HL-60 (cell line): ENCODE measurements at regions not wholly inside any gene's neighbourhood (a gene's known extent, or its start where the extent isn't known, plus 50 kb on each side); places are given as distances from the start of the nearest gene placed in this dataset.

Experiments
- DNase-seq, 2 experiments: peaks; one replicate each; pipeline ENCODE4 v3.0.0-alpha.2; 2010 to 2020; ENCODE audit warnings: low read depth in 1 of 2, low spot score in 1 of 2
- H3K27ac ChIP-seq: fragments of 250-450 bp; sonication (Bioruptor Pico); replicated peaks from 2 replicates; pipeline ENCODE4 v1.5.1; 2020; ENCODE audit warnings: mild to moderate bottlenecking, moderate library complexity
- H3K27me3 ChIP-seq: fragments of 250-450 bp; sonication (Bioruptor Pico); 2 replicates; pipeline ENCODE4 v1.5.1; 2021; ENCODE audit warnings: mild to moderate bottlenecking, moderate library complexity; ENCODE audit not compliant: insufficient read depth, poor library complexity, severe bottlenecking
- H3K4me3 ChIP-seq: replicated peaks from 2 replicates; pipeline ENCODE4 v1.5.1; 2011; ENCODE audit warnings: mild to moderate bottlenecking, control low read depth, low read length; ENCODE audit not compliant: insufficient read depth
- GABPA ChIP-seq: IDR thresholded peaks from 2 replicates; pipeline ENCODE4 v1.6.1; 2012; ENCODE audit warnings: low read depth
- POLR2AphosphoS5 ChIP-seq: IDR thresholded peaks from 2 replicates; pipeline ENCODE4 v1.6.1; 2012; ENCODE audit warnings: low read depth
- SPI1 ChIP-seq: IDR thresholded peaks from 2 replicates; pipeline ENCODE4 v1.6.1; 2012; ENCODE audit warnings: low read depth, mild to moderate bottlenecking, borderline replicate concordance
- TF ChIP-seq, protein P1 (sequence below): IDR thresholded peaks from 2 replicates; pipeline ENCODE4 v1.6.1; 2012; ENCODE audit warnings: low read depth; ENCODE audit not compliant: insufficient replicate concordance
- TF ChIP-seq, protein P2 (sequence below): IDR thresholded peaks from one replicate; pipeline ENCODE4 v1.5.1; 2011; ENCODE audit warnings: low read length, control low read depth, inconsistent platforms; ENCODE audit not compliant: insufficient read depth

DNA sequence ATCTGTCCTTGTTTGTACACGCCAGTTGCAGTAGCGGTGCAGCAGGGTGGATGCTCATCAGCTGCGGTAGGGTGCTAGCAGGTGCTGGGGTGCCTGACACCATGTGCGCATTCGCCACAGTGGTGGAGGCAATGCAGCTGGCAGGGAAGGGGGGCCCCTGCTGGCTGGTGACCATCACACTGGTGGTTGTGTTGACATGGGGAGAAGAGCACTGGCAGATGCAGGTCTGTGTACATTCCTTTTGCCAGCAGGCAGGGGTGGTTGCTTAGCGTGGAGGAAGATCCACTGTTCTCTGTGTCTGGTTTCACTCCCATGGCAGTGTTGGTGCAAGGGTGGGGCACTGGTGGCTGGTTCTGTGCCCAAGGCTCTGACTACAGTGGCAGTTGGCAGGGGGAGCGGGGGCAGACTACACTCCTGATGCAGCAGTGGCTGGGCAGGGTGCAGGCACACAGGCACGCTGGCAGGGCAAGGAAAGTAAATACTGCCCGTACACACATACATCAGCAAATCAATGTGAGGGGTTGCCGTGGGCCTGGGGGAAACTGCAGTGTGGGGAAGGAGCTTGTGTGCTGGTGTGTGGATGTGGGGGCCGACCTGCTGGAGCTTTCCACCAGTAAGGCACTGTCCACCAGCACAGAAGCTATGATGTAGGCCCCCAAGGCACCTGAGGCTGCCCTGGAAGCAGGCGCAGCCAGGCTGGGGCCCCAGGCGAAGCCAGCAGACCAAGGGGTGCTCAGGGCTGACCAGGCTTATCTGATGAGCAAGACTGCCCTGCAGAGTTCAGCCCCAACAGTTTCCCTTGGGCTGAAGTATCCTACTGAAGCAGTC lies 87.2 kb upstream of the UNC5B start:
- Histone ChIP-seq H3K4me3 (no peak overlapping the region), H3K27ac (no peak overlapping the region), H3K27me3 (no peaks in the 10 kb centered on the region)
- no peak for DNase-seq
- TF ChIP-seq, protein P1, sequence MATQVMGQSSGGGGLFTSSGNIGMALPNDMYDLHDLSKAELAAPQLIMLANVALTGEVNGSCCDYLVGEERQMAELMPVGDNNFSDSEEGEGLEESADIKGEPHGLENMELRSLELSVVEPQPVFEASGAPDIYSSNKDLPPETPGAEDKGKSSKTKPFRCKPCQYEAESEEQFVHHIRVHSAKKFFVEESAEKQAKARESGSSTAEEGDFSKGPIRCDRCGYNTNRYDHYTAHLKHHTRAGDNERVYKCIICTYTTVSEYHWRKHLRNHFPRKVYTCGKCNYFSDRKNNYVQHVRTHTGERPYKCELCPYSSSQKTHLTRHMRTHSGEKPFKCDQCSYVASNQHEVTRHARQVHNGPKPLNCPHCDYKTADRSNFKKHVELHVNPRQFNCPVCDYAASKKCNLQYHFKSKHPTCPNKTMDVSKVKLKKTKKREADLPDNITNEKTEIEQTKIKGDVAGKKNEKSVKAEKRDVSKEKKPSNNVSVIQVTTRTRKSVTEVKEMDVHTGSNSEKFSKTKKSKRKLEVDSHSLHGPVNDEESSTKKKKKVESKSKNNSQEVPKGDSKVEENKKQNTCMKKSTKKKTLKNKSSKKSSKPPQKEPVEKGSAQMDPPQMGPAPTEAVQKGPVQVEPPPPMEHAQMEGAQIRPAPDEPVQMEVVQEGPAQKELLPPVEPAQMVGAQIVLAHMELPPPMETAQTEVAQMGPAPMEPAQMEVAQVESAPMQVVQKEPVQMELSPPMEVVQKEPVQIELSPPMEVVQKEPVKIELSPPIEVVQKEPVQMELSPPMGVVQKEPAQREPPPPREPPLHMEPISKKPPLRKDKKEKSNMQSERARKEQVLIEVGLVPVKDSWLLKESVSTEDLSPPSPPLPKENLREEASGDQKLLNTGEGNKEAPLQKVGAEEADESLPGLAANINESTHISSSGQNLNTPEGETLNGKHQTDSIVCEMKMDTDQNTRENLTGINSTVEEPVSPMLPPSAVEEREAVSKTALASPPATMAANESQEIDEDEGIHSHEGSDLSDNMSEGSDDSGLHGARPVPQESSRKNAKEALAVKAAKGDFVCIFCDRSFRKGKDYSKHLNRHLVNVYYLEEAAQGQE, result no peak
- TF ChIP-seq, protein P2, sequence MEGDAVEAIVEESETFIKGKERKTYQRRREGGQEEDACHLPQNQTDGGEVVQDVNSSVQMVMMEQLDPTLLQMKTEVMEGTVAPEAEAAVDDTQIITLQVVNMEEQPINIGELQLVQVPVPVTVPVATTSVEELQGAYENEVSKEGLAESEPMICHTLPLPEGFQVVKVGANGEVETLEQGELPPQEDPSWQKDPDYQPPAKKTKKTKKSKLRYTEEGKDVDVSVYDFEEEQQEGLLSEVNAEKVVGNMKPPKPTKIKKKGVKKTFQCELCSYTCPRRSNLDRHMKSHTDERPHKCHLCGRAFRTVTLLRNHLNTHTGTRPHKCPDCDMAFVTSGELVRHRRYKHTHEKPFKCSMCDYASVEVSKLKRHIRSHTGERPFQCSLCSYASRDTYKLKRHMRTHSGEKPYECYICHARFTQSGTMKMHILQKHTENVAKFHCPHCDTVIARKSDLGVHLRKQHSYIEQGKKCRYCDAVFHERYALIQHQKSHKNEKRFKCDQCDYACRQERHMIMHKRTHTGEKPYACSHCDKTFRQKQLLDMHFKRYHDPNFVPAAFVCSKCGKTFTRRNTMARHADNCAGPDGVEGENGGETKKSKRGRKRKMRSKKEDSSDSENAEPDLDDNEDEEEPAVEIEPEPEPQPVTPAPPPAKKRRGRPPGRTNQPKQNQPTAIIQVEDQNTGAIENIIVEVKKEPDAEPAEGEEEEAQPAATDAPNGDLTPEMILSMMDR, result no peak
- no peak for TF ChIP-seq SPI1

DNA sequence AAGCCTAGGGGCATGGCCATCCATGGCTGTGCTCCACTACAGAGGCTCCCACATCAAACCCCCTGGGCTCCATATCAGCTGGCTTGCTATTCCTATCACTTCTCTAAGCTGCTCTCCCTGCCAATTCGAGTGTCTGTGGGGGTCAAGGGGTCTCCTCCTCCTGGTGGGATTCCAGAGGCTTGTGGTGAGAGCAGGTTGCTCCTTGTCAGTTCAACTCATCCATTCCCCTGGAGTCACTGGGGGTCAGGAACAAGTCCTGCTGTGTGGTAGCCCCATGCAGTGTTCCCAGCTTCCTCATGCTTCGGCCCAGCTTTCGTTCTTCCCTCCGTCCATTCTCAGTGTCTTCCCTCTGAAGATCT lies 86.6 kb upstream of the UNC5B start:
- Histone ChIP-seq H3K27me3 (no peaks in the 10 kb centered on the region), H3K4me3 (no peak overlapping the region), H3K27ac (no peak overlapping the region)
- DNase-seq, result no peak
- TF ChIP-seq, protein P1, result no peak
- TF ChIP-seq, protein P2, result no peak
- no peak for TF ChIP-seq POLR2AphosphoS5
- no peak for TF ChIP-seq GABPA
- no peak for TF ChIP-seq SPI1

DNA sequence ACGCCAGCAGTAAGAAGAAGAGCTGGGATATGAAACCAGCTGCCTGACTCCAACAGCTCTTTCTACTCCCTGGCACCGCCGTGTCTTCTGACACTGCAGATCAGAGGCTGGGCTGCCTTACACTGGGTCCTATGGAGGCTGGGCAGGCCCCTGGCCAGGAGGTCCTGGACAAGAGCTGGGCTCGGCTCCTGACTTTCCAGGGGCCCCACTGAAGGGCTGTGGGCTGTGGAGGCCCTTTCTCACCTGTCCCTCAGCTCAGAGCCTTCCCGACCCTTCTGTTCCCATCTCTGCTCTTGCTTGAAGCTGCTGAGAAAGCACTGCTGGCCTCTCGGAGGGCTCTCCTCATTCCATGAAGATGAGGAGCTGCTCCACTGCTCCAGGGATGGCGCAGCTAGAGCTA lies 85.9 kb upstream of the UNC5B start:
- H3K4me3 ChIP-seq, result no peak overlapping the region
- no peak overlapping the region for H3K27ac ChIP-seq
- no peaks in the 10 kb centered on the region for H3K27me3 ChIP-seq
- TF ChIP-seq POLR2AphosphoS5 (no peak), GABPA (no peak), SPI1 (no peak)
- TF ChIP-seq, protein P1, result no peak
- TF ChIP-seq, protein P2, result no peak
- DNase-seq, result no peak
